HG02763 (cell line): ENCODE measurements at regions not wholly inside any gene's neighbourhood (a gene's known extent, or its start where the extent isn't known, plus 50 kb on each side); places are given as distances from the start of the nearest gene placed in this dataset.

Experiments
- ATAC-seq: cut with Tn5 transposase; IDR thresholded peaks from one replicate; pipeline ENCODE4 v1.9.1; 2021; ENCODE audit warnings: mild to moderate bottlenecking, moderate library complexity; ENCODE audit not compliant: unreplicated experiment

DNA sequence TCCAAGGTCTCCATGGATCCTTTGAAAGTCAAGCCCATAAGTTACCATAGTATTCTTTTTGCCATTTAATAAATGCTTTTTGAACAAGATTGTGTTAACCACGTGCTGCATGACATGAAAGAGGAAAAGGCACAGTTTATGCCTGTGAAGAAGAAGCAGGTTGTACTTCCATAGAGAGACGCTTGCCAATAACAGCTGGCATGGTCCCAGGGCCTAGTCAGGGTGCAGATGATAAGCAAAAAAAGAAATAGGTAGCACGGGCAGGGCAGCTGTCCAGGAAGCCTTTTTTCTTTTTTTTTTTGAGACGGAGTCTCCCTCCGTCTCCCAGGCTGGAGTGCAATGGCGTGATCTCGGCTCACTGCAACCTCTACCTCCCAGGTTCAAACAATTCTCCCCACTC is 71.8 kb upstream of the CLINT1 start:
- no peak for ATAC-seq

- no peak for ATAC-seq
These were observed 68.0 kb upstream of the CLINT1 start for GRCh38 chr5:157926977-157927376.

- ATAC-seq: no peak
These were observed 67.1 kb upstream of the CLINT1 start for GRCh38 chr5:157925786-157926671.

- no peak for ATAC-seq
These were observed 66.2 kb upstream of the CLINT1 start for GRCh38 chr5:157924931-157925729.

DNA sequence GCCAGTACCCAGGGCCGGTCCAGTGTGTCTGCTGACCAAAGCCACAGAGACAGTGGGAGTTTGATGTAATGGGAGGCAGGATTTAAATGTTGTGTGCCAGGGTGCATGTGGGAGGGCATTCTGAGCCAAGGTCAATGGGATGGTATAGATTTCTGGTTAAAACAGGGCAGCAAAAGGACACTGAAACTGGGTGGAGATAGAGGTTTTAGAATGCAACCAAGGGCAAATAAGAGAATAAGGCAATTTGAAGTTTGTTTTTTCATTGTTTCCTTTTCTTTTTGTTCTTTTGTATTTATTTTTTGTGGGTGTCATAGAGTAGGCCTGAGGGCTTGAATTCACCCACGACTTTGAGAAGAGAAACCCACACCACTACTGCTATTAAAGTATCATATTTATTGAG is 65.5 kb upstream of the CLINT1 start:
- no peak for ATAC-seq

DNA sequence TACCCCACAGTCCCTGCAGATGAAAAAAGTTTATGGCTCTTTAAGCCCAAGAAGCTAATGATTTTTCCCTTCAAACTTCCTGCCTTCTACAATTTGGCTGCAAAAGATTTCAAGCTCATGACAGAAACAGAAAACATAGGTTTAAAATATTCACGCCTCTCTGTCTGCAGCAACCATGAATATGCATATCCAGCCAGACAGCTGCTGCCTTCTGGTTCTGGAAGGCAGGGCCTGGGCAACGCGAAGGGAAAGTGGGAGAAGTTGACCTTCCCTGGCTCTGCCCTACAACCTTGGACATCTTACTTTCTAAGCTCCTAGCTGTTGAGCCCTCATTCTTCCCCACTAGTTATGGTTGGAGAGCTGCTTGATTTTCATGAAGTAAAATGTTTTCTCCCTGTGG is 64.8 kb upstream of the CLINT1 start:
- no peak for ATAC-seq

DNA sequence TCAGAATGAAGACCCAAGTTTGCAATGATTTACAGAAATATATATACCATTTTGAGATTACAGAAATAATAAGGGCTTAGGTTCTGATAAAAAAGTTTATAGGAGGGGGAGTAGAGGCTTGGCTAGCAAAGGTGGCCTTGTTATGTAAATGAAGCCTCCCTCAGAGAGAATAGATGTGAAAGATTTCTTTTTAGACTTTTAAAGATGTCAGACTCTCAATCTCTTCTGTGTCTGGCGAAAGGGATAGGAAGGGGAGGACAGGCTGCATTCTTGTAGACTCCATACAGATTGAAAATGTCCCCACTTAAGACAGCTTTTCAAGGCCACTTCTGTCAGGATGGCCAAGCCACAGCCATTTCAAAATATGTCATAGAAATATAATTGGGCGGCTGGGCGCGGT is 63.1 kb upstream of the CLINT1 start:
- no peak for ATAC-seq

DNA sequence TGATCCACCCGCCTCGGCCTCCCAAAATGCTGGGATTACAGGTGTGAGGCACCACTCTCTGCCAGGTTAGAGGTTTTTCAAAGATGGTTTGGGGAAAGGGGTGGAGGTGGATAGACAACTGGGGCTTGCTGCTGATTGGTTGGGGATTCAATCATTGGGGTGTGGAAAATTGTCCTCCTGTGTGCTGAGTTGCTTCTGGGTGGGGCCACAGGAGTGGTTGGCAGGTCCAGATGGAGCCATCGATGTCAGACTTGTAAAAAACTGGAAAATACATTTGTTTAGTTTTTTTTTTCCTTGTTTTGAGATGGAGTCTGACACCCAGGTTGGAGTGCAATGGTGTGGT is 61.9 kb upstream of the CLINT1 start:
- no peak for ATAC-seq

DNA sequence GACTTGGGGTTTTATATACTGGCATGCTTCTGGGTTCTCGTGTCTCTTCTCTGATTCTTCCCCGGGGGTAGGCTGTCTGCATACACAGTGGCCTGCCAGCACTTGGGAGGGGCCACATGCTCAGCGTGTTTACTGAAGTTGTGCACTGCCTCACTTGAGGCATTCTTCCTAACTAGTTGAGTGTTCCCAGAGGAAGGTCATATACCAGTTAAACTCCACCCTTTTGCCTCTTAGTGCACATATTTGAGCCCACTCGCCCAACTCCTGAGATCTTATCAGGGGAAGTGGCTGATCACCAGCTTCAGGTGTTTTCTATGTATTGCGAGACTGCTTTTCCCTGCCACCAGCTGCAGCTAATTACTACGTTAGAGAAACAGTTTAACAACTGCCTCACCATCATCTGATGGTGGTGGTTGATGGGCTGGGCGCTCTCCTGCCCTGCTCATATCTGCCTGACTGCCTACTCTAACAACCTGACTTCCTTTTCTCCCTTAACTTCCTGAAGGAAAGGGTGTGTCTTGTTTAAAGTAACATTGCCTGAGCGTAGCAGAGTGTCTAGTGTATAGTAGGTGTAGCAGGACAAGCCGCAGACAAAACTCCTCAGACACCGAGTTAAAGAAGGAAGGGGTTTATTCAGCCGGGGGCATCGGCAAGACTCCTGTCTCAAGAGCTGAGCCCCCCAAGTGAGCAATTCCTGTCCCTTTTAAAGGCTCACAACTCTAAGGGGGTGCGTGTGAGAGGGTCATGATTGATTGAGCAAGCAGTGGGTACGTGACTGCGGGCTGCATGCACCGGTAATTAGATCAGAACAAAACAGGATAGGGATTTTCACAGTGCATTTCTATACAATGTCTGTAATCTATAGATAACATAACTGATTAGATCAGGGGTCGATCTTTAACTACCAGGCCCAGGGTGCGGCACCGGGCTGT is 60.1 kb upstream of the CLINT1 start:
- ATAC-seq: no peak

- peak; percentile 61 for ATAC-seq
These were observed 59.2 kb upstream of the CLINT1 start for GRCh38 chr5:157917899-157918809.

GRCh38 chr5:157917491-157917890 is 58.5 kb upstream of the CLINT1 start:
- ATAC-seq: no peak

DNA sequence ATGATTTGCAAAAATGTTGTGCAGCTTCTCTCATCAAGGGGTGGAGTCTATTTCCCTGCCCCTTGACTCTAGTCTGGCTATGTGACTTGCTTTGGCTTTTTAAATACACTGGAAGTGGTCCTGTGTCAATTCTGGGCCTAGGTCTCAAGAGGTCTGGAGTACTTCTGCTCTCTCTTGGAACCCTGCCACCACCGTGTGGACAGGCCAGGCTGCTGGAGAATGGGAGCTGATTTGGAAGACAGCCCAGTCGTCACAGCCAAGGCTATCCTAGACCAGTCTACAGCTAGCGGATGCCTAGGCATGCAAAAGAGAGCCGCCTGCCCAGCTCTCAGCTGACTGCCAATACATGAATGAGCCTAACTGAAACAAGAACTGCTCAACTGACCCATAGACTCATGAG is 56.7 kb upstream of the CLINT1 start:
- ATAC-seq: no peak

GRCh38 chr5:157914151-157914788 is 55.3 kb upstream of the CLINT1 start:
- ATAC-seq: no peak

GRCh38 chr5:157913575-157913974 is 54.6 kb upstream of the CLINT1 start:
- ATAC-seq: no peak

DNA sequence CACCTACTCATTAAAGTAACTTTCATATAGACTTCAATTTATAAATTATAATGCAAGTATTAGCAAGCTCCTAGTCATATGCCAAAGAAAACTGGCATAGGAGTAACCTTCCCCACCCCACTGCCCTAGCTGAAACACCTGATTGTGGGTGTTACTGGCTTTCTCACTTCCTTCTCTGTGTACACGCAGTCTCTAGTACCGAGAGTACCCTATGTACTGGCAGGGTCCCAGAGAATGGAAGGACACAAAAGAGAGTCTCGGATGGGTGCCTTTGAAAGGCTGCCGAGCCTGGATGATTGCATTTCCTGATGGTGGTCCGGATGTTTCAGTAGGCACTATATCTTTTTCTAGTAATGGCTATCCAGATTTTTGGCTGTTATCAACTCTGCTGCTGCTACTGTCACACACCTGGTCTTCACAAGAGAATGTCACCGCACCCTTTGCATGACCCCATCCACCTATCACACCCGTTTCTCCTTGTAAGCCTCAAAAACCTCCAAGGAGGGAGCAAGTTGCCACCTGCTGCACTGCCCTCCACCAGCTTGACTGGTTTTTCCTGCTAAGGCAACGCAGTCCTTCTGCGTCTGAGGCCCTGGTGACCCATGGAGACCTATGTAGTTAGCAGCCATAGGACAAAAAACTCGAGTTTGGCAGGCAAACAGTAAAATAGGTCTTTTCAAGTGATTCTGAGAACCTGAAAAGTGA is 53.8 kb upstream of the CLINT1 start:
- peak; percentile 97 for ATAC-seq

DNA sequence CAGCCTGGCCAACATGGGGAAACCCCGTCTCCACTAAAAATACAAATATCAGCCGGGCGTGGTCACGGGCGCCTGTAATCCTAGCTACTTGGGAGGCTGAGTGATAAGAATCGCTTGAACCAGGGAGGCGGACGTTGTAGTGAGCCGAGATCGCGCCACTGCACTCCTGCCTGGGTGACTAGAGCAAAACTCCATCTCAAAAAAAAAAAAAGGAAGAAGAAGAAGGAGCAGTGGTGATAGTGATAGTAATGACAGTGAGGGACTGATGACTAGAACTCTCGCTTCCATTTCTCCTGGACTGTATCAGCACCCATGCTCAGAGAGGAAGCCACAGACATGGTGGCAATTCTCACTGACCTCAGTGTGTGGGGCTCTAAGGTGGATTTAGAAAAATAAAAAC is 52.6 kb upstream of the CLINT1 start:
- no peak for ATAC-seq
